Coronary artery (tissue), 2 donors: ENCODE measurements at regions not wholly inside any gene's neighbourhood (a gene's known extent, or its start where the extent isn't known, plus 50 kb on each side); places are given as distances from the start of the nearest gene placed in this dataset.

Source experiments
- DNase-seq: peaks from one replicate; pipeline ENCODE4 v3.0.0-alpha.2; 2017; ENCODE audit warnings: low spot score
- H3K27ac ChIP-seq, 2 donors: fragments of 200-600 bp; sonication (generic); one replicate each; pipeline ENCODE4 v1.5.1; 2016 to 2019
- H3K4me3 ChIP-seq: fragments of 200-600 bp; sonication (generic); 2 replicates; pipeline ENCODE4 v1.5.1; 2016; ENCODE audit warnings: mild to moderate bottlenecking, moderate library complexity
- TF ChIP-seq, protein P1 (sequence below): fragments of 200-600 bp; sonication (generic); IDR thresholded peaks from one replicate; pipeline ENCODE4 v1.5.1; 2019; ENCODE audit warnings: antibody characterized with exemption

DNA sequence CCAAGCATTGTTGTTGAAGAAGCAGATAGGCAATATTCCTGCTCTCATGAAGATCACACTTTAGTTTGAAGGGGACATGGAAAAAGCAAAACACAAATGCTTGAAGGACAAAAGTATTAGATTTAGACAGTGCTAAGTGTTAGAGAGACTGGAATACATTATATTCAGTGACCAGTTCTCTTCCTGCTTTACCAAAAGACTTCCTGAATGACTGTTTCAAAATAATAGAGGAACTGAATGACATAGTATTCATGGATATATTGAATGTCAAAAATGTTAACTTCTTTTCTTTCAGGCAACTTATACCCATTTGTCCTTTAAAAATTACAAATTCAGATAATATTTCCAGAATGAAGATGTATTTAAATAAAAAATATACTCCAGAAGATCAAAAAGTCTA is 178.0 kb upstream of the IVNS1ABP start:
- Histone ChIP-seq H3K27ac (no peak overlapping the region), H3K4me3 (no peak overlapping the region)
- no peak for DNase-seq
- TF ChIP-seq, protein P1, sequence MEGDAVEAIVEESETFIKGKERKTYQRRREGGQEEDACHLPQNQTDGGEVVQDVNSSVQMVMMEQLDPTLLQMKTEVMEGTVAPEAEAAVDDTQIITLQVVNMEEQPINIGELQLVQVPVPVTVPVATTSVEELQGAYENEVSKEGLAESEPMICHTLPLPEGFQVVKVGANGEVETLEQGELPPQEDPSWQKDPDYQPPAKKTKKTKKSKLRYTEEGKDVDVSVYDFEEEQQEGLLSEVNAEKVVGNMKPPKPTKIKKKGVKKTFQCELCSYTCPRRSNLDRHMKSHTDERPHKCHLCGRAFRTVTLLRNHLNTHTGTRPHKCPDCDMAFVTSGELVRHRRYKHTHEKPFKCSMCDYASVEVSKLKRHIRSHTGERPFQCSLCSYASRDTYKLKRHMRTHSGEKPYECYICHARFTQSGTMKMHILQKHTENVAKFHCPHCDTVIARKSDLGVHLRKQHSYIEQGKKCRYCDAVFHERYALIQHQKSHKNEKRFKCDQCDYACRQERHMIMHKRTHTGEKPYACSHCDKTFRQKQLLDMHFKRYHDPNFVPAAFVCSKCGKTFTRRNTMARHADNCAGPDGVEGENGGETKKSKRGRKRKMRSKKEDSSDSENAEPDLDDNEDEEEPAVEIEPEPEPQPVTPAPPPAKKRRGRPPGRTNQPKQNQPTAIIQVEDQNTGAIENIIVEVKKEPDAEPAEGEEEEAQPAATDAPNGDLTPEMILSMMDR = no peak

DNA sequence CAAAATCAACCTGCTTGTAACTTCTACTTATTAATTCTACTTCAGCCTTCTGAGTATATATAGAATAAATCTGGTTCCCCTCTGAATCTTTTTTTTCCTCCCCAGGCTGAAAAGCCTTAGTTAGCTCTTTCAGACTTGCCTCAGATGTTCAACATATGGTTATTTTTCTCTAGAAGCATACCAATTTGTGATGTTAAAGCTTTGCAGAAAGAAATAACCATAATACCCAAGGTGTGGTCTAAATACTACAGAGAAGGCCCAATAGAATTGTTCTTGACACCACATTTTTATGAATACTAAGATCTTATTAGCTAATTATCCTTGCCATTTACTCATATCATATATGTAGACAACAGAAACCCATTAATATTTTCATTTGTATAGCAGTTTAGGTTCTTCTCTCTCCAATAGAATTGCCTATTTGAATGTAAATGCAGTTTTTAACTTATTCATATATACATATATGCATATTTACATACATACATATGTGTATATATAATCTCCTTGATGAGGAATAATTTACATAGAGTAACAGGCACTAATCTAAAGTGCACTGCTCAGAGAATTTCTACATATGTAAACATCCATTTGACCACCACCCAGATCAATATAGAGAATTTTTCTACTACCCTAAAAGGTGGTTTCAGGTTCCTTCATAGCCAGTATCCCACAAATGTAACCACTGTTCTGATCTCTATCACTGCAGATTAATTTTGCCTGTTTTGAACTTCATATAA is 175.2 kb upstream of the IVNS1ABP start:
- TF ChIP-seq, protein P1 = no peak

DNA sequence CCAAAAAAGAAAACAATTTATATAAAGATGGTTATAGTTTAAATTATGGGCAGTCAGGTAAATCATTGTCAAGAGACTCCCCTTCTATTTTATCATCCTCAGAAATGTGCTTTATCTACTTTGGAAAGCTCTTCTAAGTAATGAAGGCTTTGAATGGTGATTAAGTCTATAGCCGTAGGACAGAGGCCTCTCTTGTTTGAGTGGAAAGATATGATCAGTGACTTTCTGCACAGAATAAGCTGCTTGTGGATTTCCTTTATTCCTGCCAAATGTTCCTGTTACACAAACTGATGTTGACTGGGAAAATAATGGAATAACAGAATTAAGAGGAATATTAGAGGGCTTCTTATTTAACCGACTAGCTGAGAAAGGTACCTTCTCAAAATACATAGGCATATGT is 174.6 kb upstream of the IVNS1ABP start:
- Histone ChIP-seq H3K4me3 (no peak overlapping the region), H3K27ac (no peak overlapping the region)
- DNase-seq = no peak
- TF ChIP-seq, protein P1 = no peak

More for the DNA sequence above, 175.2 kb upstream of the IVNS1ABP start:
- Histone ChIP-seq H3K4me3 (no peak overlapping the region), H3K27ac (no peak overlapping the region)
- DNase-seq = no peak

DNA sequence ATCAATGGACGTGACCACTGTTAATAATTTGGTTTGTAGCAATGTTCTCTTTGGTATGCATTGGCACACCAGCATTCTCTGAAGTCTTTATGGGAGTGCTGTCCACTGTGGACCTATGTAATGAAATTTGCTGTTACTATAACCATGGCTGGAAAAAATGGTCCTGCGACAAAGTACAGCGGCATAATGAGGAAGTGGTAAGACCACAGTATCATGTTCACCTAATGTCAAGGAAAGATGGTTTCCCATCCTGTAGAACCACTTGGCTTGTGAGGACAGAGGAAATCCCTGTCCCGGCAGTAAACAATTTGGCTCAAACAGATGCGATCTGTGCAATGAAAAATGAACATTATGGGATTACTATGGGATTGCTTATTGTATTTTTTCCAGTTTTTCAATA is 173.9 kb upstream of the IVNS1ABP start:
- DNase-seq = no peak
- Histone ChIP-seq H3K27ac (no peak overlapping the region), H3K4me3 (no peak overlapping the region)
- TF ChIP-seq, protein P1 = no peak

DNA sequence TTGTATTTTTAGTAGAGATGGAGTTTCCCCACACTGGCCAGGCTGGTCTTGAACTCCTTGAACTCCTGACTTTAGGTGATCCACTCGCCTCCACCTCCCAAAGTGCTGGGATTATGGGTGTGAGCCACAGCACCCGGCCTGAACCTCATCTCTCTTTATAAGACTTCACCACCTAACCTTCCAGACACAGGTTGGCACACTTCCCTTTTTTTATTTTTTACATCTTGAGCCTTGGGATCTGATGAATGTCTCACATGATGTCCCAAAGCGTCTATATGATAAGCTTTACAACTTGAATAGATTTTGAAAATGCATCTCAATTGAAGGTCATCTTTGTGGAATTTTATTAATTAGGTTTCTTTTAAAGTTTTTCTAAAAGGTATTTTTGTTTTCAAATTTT is 172.4 kb upstream of the IVNS1ABP start:
- no peak overlapping the region for H3K4me3 ChIP-seq
- TF ChIP-seq, protein P1 = no peak
- no peak for DNase-seq
- no peak overlapping the region for H3K27ac ChIP-seq

DNA sequence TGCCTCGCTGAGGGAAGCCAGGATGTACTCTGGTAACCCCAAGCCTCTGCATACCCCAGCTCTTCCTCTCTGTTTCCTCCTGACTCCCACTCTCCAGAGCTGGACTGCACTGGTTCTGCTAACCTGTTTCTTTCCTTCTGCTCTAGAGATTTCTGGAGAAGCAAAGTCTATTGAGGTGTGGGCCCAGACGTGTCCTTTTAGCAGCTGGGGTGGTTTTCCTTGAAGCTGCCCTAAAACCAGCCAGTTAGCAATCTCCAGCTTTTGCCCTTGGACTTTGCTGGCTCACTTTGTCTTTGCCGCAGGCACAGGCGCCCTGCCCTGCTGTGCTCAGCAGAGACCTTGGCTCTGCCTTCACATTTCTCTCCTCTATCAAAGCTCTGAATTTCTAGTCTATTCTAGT is 171.8 kb upstream of the IVNS1ABP start:
- DNase-seq = no peak
- TF ChIP-seq, protein P1 = no peak
- no peak overlapping the region for H3K4me3 ChIP-seq
- H3K27ac ChIP-seq = no peak overlapping the region

DNA sequence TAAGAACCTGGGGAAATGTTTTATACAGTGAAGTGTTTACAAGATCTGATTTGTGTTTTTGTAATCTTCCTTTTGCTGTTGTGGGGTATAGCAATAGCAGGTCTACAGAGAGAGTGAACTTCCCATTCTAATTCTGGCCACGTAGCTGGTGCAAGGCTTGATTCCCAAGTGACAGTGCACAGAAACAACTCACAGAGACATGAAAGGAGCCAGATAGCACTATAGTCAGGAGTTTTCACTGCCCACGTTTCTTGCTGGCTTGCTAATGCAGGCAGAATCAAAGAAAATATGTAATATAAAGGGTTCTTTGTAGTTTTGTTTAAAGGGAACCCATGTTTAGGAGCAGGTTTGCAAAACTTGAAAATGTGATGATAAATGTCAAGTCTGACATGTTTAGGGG is 170.9 kb upstream of the IVNS1ABP start:
- H3K27ac ChIP-seq = no peak overlapping the region
- TF ChIP-seq, protein P1 = no peak

More for the DNA sequence above, 170.9 kb upstream of the IVNS1ABP start:
- no peak for DNase-seq
- H3K4me3 ChIP-seq = no peak overlapping the region
